ENCODE measurements at regions not wholly inside any gene's neighbourhood (a gene's known extent, or its start where the extent isn't known, plus 50 kb on each side); places are given as distances from the start of the nearest gene placed in this dataset.

DNA sequence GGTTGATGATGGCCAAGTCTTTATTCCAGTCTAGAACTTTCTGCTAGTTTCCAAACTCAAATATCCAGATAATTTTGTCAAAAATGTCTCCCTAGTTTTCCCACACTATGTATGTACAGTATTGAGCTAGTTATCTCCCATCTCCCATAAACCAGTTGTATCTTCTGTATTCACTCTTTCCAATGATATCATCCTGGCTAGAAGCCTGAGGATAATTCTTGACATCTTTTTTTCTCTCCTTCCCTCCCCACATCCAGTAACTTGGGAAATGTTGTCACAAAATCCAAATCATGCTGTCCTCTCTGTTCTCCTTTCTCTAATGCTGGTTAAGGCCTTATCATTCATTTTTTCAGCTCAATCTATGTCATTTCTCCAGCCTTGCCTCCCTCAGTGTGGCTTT lies 553.8 kb upstream of the FANCL start:
- H3K4me3 ChIP-seq (ENCODE audit: low read length): no peak overlapping the region
- H3K9me2 ChIP-seq (ENCODE audit: insufficient read depth, low read length): no peaks in the 10 kb centered on the region
- H3K4me2 ChIP-seq (ENCODE audit: low read length): no peak overlapping the region
- no peaks in the 10 kb centered on the region for H3K27me3 ChIP-seq (ENCODE audit: insufficient read depth, low read depth, low read length)
- no peak overlapping the region for H2AFZ ChIP-seq (ENCODE audit: low read depth, low read length)
- H3K36me3 ChIP-seq (ENCODE audit: insufficient read depth, low read length): no peaks in the 10 kb centered on the region
- no peaks in the 10 kb centered on the region for H3K9me3 ChIP-seq (ENCODE audit: low read length)
- no peaks in the 10 kb centered on the region for H3K79me2 ChIP-seq (replicated peaks; ENCODE audit: insufficient read depth, low read length)
- no peak for TF ChIP-seq RAD21 (conservative IDR thresholded peaks at IDR 0.05)
- no peak overlapping the region for H3K27ac ChIP-seq (ENCODE audit: low read length)
- H3K9ac ChIP-seq (ENCODE audit: low read length): no peak overlapping the region
- H4K20me1 ChIP-seq (ENCODE audit: insufficient read depth): no peaks in the 10 kb centered on the region
- peaks cover 3% of the 10 kb centered on the region for H3F3A ChIP-seq (ENCODE audit: insufficient read depth, low read length, poor library complexity, severe bottlenecking)

DNA sequence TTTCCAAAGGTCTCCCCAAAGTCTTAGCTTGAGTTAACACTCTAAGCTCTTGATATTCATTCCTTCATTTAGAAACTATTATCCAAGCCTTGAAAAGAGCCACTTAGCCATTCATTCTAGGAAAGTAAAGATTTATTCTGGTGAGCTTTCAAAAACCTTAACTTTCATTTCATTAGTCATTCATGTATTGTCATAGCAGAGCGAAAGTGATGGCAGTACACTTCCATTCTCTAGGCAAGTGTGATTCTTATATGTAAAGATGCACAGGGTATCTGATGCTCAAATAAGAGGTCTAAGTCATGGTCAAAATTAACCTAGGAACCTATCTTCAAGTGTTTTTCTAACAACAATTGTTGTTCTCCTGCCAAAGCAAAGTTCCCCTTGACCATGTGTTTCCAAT lies 553.0 kb upstream of the FANCL start:
- Histone ChIP-seq H3K4me2 (ENCODE audit: low read length) (no peak overlapping the region), H3F3A (ENCODE audit: insufficient read depth, low read length, poor library complexity, severe bottlenecking) (peaks cover 3% of the 10 kb centered on the region), H3K9me2 (ENCODE audit: insufficient read depth, low read length) (no peaks in the 10 kb centered on the region), H3K4me3 (ENCODE audit: low read length) (no peak overlapping the region), H3K27me3 (ENCODE audit: insufficient read depth, low read depth, low read length) (no peaks in the 10 kb centered on the region), H3K79me2 (replicated peaks; ENCODE audit: insufficient read depth, low read length) (no peaks in the 10 kb centered on the region), H3K36me3 (ENCODE audit: insufficient read depth, low read length) (no peaks in the 10 kb centered on the region), H4K20me1 (ENCODE audit: insufficient read depth) (no peaks in the 10 kb centered on the region), H3K27ac (ENCODE audit: low read length) (no peak overlapping the region), H3K9ac (ENCODE audit: low read length) (no peak overlapping the region), H2AFZ (ENCODE audit: low read depth, low read length) (no peak overlapping the region), H3K9me3 (ENCODE audit: low read length) (no peaks in the 10 kb centered on the region)
- TF ChIP-seq, protein P1, sequence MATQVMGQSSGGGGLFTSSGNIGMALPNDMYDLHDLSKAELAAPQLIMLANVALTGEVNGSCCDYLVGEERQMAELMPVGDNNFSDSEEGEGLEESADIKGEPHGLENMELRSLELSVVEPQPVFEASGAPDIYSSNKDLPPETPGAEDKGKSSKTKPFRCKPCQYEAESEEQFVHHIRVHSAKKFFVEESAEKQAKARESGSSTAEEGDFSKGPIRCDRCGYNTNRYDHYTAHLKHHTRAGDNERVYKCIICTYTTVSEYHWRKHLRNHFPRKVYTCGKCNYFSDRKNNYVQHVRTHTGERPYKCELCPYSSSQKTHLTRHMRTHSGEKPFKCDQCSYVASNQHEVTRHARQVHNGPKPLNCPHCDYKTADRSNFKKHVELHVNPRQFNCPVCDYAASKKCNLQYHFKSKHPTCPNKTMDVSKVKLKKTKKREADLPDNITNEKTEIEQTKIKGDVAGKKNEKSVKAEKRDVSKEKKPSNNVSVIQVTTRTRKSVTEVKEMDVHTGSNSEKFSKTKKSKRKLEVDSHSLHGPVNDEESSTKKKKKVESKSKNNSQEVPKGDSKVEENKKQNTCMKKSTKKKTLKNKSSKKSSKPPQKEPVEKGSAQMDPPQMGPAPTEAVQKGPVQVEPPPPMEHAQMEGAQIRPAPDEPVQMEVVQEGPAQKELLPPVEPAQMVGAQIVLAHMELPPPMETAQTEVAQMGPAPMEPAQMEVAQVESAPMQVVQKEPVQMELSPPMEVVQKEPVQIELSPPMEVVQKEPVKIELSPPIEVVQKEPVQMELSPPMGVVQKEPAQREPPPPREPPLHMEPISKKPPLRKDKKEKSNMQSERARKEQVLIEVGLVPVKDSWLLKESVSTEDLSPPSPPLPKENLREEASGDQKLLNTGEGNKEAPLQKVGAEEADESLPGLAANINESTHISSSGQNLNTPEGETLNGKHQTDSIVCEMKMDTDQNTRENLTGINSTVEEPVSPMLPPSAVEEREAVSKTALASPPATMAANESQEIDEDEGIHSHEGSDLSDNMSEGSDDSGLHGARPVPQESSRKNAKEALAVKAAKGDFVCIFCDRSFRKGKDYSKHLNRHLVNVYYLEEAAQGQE (IDR thresholded peaks at IDR 0.05; ENCODE audit: borderline replicate concordance): no peak

DNA sequence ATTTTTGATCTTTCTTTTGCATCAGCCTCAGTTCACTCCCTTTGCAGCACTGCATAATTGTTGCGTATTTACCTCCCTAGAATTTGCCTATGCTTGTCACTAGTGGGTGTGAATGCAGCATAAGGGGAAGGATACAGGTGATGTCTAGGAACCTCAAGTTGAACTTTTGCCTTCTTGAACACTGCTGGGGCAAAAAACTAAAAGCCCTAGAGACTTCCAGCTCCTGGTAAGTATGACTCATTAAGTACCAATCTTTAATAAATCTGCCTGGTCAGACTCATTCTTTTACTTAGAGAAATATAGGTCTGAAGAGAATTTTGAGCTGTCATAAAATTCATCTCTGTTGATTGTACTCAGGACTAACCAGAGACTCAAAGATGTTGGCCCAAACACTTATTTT lies 547.3 kb upstream of the FANCL start:
- H3K27ac ChIP-seq (ENCODE audit: low read length): no peak overlapping the region
- H3K36me3 ChIP-seq (ENCODE audit: insufficient read depth, low read length): no peaks in the 10 kb centered on the region
- no peak overlapping the region for H3K4me3 ChIP-seq (ENCODE audit: low read length)
- H4K20me1 ChIP-seq (ENCODE audit: insufficient read depth): no peaks in the 10 kb centered on the region
- no peaks in the 10 kb centered on the region for H3F3A ChIP-seq (ENCODE audit: insufficient read depth, low read length, poor library complexity, severe bottlenecking)
- no peak overlapping the region for H3K4me2 ChIP-seq (ENCODE audit: low read length)
- no peaks in the 10 kb centered on the region for H3K9me2 ChIP-seq (ENCODE audit: insufficient read depth, low read length)
- H3K27me3 ChIP-seq (ENCODE audit: insufficient read depth, low read depth, low read length): no peaks in the 10 kb centered on the region
- H3K9ac ChIP-seq (ENCODE audit: low read length): no peak overlapping the region
- no peaks in the 10 kb centered on the region for H3K9me3 ChIP-seq (ENCODE audit: low read length)
- no peak for TF ChIP-seq SMC3 (conservative IDR thresholded peaks at IDR 0.05; ENCODE audit: poor library complexity)
- H2AFZ ChIP-seq (ENCODE audit: low read depth, low read length): no peak overlapping the region
- no peaks in the 10 kb centered on the region for H3K79me2 ChIP-seq (replicated peaks; ENCODE audit: insufficient read depth, low read length)

DNA sequence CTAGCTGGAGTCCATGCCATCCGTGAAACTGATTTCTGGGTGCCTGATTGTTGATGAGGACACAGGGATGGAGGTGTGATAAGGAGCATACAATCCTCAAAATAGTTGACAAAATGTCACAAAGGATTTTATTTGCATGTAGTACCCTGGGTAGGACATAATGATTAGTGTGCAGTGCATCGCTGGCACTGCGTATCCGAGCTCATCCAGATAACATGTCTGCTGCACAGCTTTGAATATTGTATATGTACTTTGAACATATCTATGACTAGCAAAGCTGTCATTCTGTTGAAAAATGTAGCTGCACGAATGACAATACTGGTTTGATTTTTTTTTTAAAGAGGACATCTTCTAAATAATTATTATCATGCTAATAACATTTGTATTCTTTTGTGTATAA lies 529.7 kb upstream of the FANCL start:
- Histone ChIP-seq H3K79me2 (replicated peaks; ENCODE audit: insufficient read depth, low read length) (no peaks in the 10 kb centered on the region), H4K20me1 (ENCODE audit: insufficient read depth) (no peaks in the 10 kb centered on the region), H3K36me3 (ENCODE audit: insufficient read depth, low read length) (no peaks in the 10 kb centered on the region), H3K9ac (ENCODE audit: low read length) (peak overlapping the region; percentile 17), H3K27me3 (ENCODE audit: insufficient read depth, low read depth, low read length) (no peaks in the 10 kb centered on the region), H3K4me3 (ENCODE audit: low read length) (peak overlapping the region; percentile 23), H2AFZ (ENCODE audit: low read depth, low read length) (no peak overlapping the region), H3K27ac (ENCODE audit: low read length) (peak overlapping the region; percentile 32), H3F3A (ENCODE audit: insufficient read depth, low read length, poor library complexity, severe bottlenecking) (no peaks in the 10 kb centered on the region), H3K9me3 (ENCODE audit: low read length) (no peaks in the 10 kb centered on the region), H3K9me2 (ENCODE audit: insufficient read depth, low read length) (no peaks in the 10 kb centered on the region), H3K4me2 (ENCODE audit: low read length) (no peak overlapping the region)
- peak; percentile 19 for TF ChIP-seq SMC3 (conservative IDR thresholded peaks at IDR 0.05; ENCODE audit: poor library complexity)
- TF ChIP-seq TAF1 (IDR thresholded peaks at IDR 0.05; ENCODE audit: low read depth): no peak
- TF ChIP-seq EP300 (conservative IDR thresholded peaks at IDR 0.05; ENCODE audit: poor library complexity, severe bottlenecking): peak; percentile 24
- no peak for TF ChIP-seq EZH2 (IDR thresholded peaks at IDR 0.05; ENCODE audit: borderline replicate concordance, insufficient read depth, low read length, poor library complexity, severe bottlenecking)
